Smooth muscle cell (in vitro differentiated cells): ENCODE measurements at regions not wholly inside any gene's neighbourhood (a gene's known extent, or its start where the extent isn't known, plus 50 kb on each side); places are given as distances from the start of the nearest gene placed in this dataset.

ENCODE experiments used
- DNase-seq: peaks from one replicate; lab custom pipeline; 2025; ENCODE audit not compliant: unreplicated experiment; lab: John Stamatoyannopoulos, UW
- H2AFZ ChIP-seq: fragments of 200-600 bp; sonication (generic); 2 replicates; pipeline ENCODE4 v1.6.0; 2016; ENCODE audit warnings: antibody characterized with exemption, low read depth, mild to moderate bottlenecking
- H3F3A ChIP-seq: fragments of 200-600 bp; sonication (generic); 2 replicates; pipeline ENCODE4 v1.6.0; 2017; ENCODE audit warnings: antibody characterized with exemption, low read depth
- H3K27ac ChIP-seq: fragments of 200-600 bp; sonication (generic); 2 replicates; pipeline ENCODE4 v1.5.1; 2016; ENCODE audit warnings: low read depth, mild to moderate bottlenecking
- H3K27me3 ChIP-seq: fragments of 200-600 bp; sonication (generic); 2 replicates; pipeline ENCODE4 v1.6.1; 2016; ENCODE audit warnings: low read depth, mild to moderate bottlenecking
- H3K36me3 ChIP-seq: fragments of 200-600 bp; sonication (generic); 2 replicates; pipeline ENCODE4 v1.5.1; 2016; ENCODE audit warnings: low read depth
- H3K4me1 ChIP-seq: fragments of 200-600 bp; sonication (generic); 2 replicates; pipeline ENCODE4 v1.5.1; 2016; ENCODE audit warnings: low read depth
- H3K4me2 ChIP-seq: fragments of 200-600 bp; sonication (generic); 2 replicates; pipeline ENCODE4 v1.6.0; 2016; ENCODE audit warnings: mild to moderate bottlenecking
- H3K4me3 ChIP-seq: fragments of 200-600 bp; sonication (generic); 2 replicates; pipeline ENCODE4 v1.5.1; 2016; ENCODE audit warnings: mild to moderate bottlenecking
- H3K79me2 ChIP-seq: fragments of 200-600 bp; sonication (generic); 2 replicates; pipeline ENCODE4 v1.6.0; 2016; ENCODE audit warnings: low read depth, mild to moderate bottlenecking
- H3K9ac ChIP-seq: fragments of 200-600 bp; sonication (generic); 2 replicates; pipeline ENCODE4 v1.6.0; 2016; ENCODE audit warnings: low read depth
- H3K9me3 ChIP-seq: fragments of 200-600 bp; sonication (generic); replicated peaks from 2 replicates; pipeline ENCODE4 v1.5.1; 2016; ENCODE audit warnings: low read depth
- H4K20me1 ChIP-seq: fragments of 200-600 bp; sonication (generic); 2 replicates; pipeline ENCODE4 v1.6.0; 2016; ENCODE audit warnings: low read depth
- WGBS: methylation state at CpG from one replicate; pipeline ENCODE4 v1.1.7; 2016; ENCODE audit warnings: low lambda C conversion rate; 5-methylcytosine and 5-hydroxymethylcytosine counted together
- TF ChIP-seq, protein P1 (sequence below): fragments of 200-600 bp; sonication (generic); IDR thresholded peaks from 2 replicates; pipeline ENCODE4 v1.5.1; 2017; ENCODE audit warnings: borderline replicate concordance, mild to moderate bottlenecking, antibody characterized with exemption; ENCODE audit not compliant: insufficient read depth, poor library complexity, severe bottlenecking

- H3F3A ChIP-seq, result no peaks in the 10 kb centered on the region
These were observed 455.8 kb downstream of the BCL11B start for GRCh38 chr14:98816195-98816594.

DNA sequence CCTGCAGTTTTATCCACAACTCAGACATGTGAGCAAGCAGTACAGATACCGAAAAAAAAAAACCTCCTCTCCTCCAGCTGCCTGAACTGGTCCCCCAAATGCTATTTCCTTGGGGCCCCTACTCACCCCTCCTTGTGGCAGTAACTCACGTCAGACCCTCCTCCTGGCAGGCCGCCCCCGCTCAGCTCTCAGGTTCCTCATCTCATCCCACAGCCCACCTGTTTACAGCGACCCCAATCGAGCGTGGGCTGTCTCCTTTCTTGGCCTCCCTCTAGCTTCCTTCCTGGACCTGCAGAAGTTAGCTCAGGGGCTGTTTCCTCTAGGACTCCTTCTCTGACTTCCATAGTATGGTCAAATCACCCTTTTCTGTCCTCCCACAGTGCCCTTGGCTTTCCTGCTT lies 455.3 kb downstream of the BCL11B start:
- Histone ChIP-seq H3K4me3 (no peak overlapping the region), H3K4me1 (no peaks in the 10 kb centered on the region), H3K4me2 (no peak overlapping the region), H3K27me3 (no peaks in the 10 kb centered on the region), H3K27ac (no peak overlapping the region), H3F3A (no peaks in the 10 kb centered on the region), H3K36me3 (no peaks in the 10 kb centered on the region), H3K9me3 (no peaks in the 10 kb centered on the region), H4K20me1 (no peaks in the 10 kb centered on the region), H3K79me2 (no peaks in the 10 kb centered on the region), H2AFZ (no peak overlapping the region), H3K9ac (no peak overlapping the region)
- TF ChIP-seq, protein P1, sequence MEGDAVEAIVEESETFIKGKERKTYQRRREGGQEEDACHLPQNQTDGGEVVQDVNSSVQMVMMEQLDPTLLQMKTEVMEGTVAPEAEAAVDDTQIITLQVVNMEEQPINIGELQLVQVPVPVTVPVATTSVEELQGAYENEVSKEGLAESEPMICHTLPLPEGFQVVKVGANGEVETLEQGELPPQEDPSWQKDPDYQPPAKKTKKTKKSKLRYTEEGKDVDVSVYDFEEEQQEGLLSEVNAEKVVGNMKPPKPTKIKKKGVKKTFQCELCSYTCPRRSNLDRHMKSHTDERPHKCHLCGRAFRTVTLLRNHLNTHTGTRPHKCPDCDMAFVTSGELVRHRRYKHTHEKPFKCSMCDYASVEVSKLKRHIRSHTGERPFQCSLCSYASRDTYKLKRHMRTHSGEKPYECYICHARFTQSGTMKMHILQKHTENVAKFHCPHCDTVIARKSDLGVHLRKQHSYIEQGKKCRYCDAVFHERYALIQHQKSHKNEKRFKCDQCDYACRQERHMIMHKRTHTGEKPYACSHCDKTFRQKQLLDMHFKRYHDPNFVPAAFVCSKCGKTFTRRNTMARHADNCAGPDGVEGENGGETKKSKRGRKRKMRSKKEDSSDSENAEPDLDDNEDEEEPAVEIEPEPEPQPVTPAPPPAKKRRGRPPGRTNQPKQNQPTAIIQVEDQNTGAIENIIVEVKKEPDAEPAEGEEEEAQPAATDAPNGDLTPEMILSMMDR, result no peak
- 93% methylated on average over 7 of the region's 7 CpGs for WGBS
- DNase-seq, result no peak

More at GRCh38 chr14:98816195-98816594, 455.8 kb downstream of the BCL11B start:
- Histone ChIP-seq H3K4me2 (no peak overlapping the region), H3K9ac (no peak overlapping the region), H4K20me1 (no peaks in the 10 kb centered on the region), H3K4me1 (no peaks in the 10 kb centered on the region), H2AFZ (no peak overlapping the region), H3K4me3 (no peak overlapping the region), H3K79me2 (no peaks in the 10 kb centered on the region), H3K27me3 (no peaks in the 10 kb centered on the region), H3K27ac (no peak overlapping the region), H3K9me3 (no peaks in the 10 kb centered on the region), H3K36me3 (no peaks in the 10 kb centered on the region)
- 97% methylated on average over 8 of the region's 8 CpGs for WGBS
- DNase-seq, result no peak
- TF ChIP-seq, protein P1, result no peak

DNA sequence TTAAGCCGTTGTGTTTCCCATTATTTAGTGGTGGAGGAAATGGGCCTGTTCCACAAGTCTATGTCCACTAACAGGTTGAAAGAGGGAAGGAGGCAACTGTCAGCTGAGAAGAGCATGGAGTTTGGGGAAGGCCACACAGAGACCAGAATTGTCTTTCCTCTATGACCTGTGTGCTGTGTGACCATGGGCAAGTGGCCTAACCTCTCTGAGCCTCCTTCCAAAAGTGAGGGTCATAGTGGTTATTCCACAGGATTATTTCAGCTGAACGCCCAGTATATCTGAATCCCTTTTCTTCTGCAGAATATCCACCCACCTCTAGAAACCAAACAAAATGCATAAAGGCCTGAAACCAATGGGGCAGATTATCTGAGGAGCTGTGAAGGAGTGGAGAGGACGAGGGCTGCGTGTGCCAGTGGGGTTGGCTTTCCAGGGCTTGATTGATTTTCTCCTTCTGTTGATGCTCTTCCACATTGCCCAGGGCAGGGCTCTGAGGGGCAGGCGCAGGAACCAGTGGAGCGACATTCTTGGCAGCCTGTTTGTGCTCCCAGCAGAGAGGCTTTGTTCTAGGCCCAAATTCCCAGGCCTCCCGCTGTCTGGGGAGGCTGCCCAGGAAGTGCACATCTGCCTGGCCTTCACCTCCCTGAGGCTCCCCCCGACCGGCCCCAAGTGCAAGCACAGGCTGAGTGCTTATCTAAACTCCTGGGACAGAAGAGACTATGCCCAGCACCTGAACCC lies 452.7 kb downstream of the BCL11B start:
- Histone ChIP-seq H2AFZ (no peak overlapping the region), H3K27ac (no peak overlapping the region), H3K9me3 (no peaks in the 10 kb centered on the region), H3K27me3 (no peaks in the 10 kb centered on the region), H3K79me2 (no peaks in the 10 kb centered on the region), H3K4me3 (no peak overlapping the region), H4K20me1 (no peaks in the 10 kb centered on the region), H3F3A (no peaks in the 10 kb centered on the region), H3K36me3 (no peaks in the 10 kb centered on the region), H3K4me1 (no peaks in the 10 kb centered on the region), H3K9ac (no peak overlapping the region), H3K4me2 (no peak overlapping the region)
- no peak for DNase-seq
- TF ChIP-seq, protein P1, result no peak
- WGBS, result 54% methylated on average over 9 of the region's 9 CpGs

- no peaks in the 10 kb centered on the region for H3K36me3 ChIP-seq
- no peak overlapping the region for H3K4me2 ChIP-seq
- WGBS, result 36% methylated on average over 2 of the region's 2 CpGs
- no peak overlapping the region for H3K9ac ChIP-seq
- no peak overlapping the region for H2AFZ ChIP-seq
- H3K4me3 ChIP-seq, result no peak overlapping the region
- no peaks in the 10 kb centered on the region for H3K9me3 ChIP-seq
- no peaks in the 10 kb centered on the region for H3K27me3 ChIP-seq
- H3K27ac ChIP-seq, result no peak overlapping the region
- H3K79me2 ChIP-seq, result no peaks in the 10 kb centered on the region
- no peaks in the 10 kb centered on the region for H4K20me1 ChIP-seq
- no peak for DNase-seq
- no peaks in the 10 kb centered on the region for H3K4me1 ChIP-seq
- no peaks in the 10 kb centered on the region for H3F3A ChIP-seq
- TF ChIP-seq, protein P1, result no peak
These were observed 452.2 kb downstream of the BCL11B start for GRCh38 chr14:98819867-98820206.
